ENCODE measurements at regions not wholly inside any gene's neighbourhood (a gene's known extent, or its start where the extent isn't known, plus 50 kb on each side); places are given as distances from the start of the nearest gene placed in this dataset.
"Not testable (repeated sequence)": the region's sequence is repeated elsewhere in the genome, so short reads cannot be mapped to it uniquely, and the experiment has no call there.

GRCh38 chr12:46671102-46671501 lies 154.7 kb downstream of the SLC38A4 start:
- DNase-seq (ENCODE audit: low read depth in 4 of 4, low spot score in 3 of 4): no peak

GRCh38 chr12:46670636-46671035 lies 155.2 kb downstream of the SLC38A4 start:
- DNase-seq (ENCODE audit: low read depth in 4 of 4, low spot score in 3 of 4): no peak

- DNase-seq (ENCODE audit: low read depth in 4 of 4, low spot score in 3 of 4): no peak
Observed at GRCh38 chr12:46669720-46670119, 156.1 kb downstream of the SLC38A4 start.

- DNase-seq (ENCODE audit: low read depth in 4 of 4, low spot score in 3 of 4): no peak
Observed at GRCh38 chr12:46667551-46667950, 158.2 kb downstream of the SLC38A4 start.

- DNase-seq (ENCODE audit: low read depth in 4 of 4, low spot score in 3 of 4): peak in 1 of 4 donors; percentile 10
Observed at GRCh38 chr12:46664761-46665287, 161.0 kb downstream of the SLC38A4 start.

- DNase-seq (ENCODE audit: low read depth in 4 of 4, low spot score in 3 of 4): no peak
Observed at GRCh38 chr12:46663318-46663717, 162.5 kb downstream of the SLC38A4 start.

- DNase-seq (ENCODE audit: low read depth in 4 of 4, low spot score in 3 of 4): peak; percentile 46 to 52 (median 48)
Observed at GRCh38 chr12:46661110-46661845, 164.5 kb downstream of the SLC38A4 start.

GRCh38 chr12:46660719-46661109 lies 165.1 kb downstream of the SLC38A4 start:
- DNase-seq (ENCODE audit: low read depth in 4 of 4, low spot score in 3 of 4): no peak

- no peak for DNase-seq (ENCODE audit: low read depth in 4 of 4, low spot score in 3 of 4)
Observed at GRCh38 chr12:46660276-46660675, 165.5 kb downstream of the SLC38A4 start.

GRCh38 chr12:46659824-46660223 lies 166.0 kb downstream of the SLC38A4 start:
- no peak for DNase-seq (ENCODE audit: low read depth in 4 of 4, low spot score in 3 of 4)

GRCh38 chr12:46659032-46659650 lies 166.7 kb downstream of the SLC38A4 start:
- no peak for DNase-seq (ENCODE audit: low read depth in 4 of 4, low spot score in 3 of 4)

- DNase-seq (ENCODE audit: low read depth in 4 of 4, low spot score in 3 of 4): no peak
Observed at GRCh38 chr12:46657453-46658411, 168.1 kb downstream of the SLC38A4 start.

GRCh38 chr12:46655984-46656383 lies 169.8 kb downstream of the SLC38A4 start:
- not testable (repeated sequence) for DNase-seq (ENCODE audit: low read depth in 4 of 4, low spot score in 3 of 4)

- DNase-seq (ENCODE audit: low read depth in 4 of 4, low spot score in 3 of 4): no peak
Observed at GRCh38 chr12:46653311-46653710, 172.5 kb downstream of the SLC38A4 start.

GRCh38 chr12:46652692-46653091 lies 173.1 kb downstream of the SLC38A4 start:
- no peak for DNase-seq (ENCODE audit: low read depth in 4 of 4, low spot score in 3 of 4)

- no peak for DNase-seq (ENCODE audit: low read depth in 4 of 4, low spot score in 3 of 4)
Observed at GRCh38 chr12:46650688-46651087, 175.1 kb downstream of the SLC38A4 start.

GRCh38 chr12:46649433-46649832 lies 176.4 kb downstream of the SLC38A4 start:
- no peak for DNase-seq (ENCODE audit: low read depth in 4 of 4, low spot score in 3 of 4)

GRCh38 chr12:46647034-46647433 lies 178.8 kb downstream of the SLC38A4 start:
- no peak for DNase-seq (ENCODE audit: low read depth in 4 of 4, low spot score in 3 of 4)

- not testable (repeated sequence) for DNase-seq (ENCODE audit: low read depth in 4 of 4, low spot score in 3 of 4)
Observed at GRCh38 chr12:46641649-46642048, 184.1 kb downstream of the SLC38A4 start.

- DNase-seq (ENCODE audit: low read depth in 4 of 4, low spot score in 3 of 4): no peak
Observed at GRCh38 chr12:46635818-46636217, 190.0 kb downstream of the SLC38A4 start.
